ENCODE measurements at regions not wholly inside any gene's neighbourhood (a gene's known extent, or its start where the extent isn't known, plus 50 kb on each side); places are given as distances from the start of the nearest gene placed in this dataset.

- ChIA-PET CTCF (interaction anchor here (0.6 to 4.9 kb wide), 3 partner anchors 9 to 913 kb away, joined by 3 to 60 read pairs (median 22); no protein-coding TSS in a partner anchor), POLR2A (no interaction called here)
- no peak overlapping the region for H3K4me3 ChIP-seq (ENCODE audit: low read depth in 2 of 2, low read length in 1 of 2)
- no peak overlapping the region for H3K9ac ChIP-seq
- no peaks in the 10 kb centered on the region for H3K9me2 ChIP-seq
- no peaks in the 10 kb centered on the region for H3K79me2 ChIP-seq (ENCODE audit: insufficient read depth)
- H3F3A ChIP-seq (replicated peaks; ENCODE audit: insufficient read depth), result no peaks in the 10 kb centered on the region
- H3K4me2 ChIP-seq, result no peak overlapping the region
- WGBS (ENCODE audit: low lambda C conversion rate), result 3% methylated on average over 6 of the region's 6 CpGs
- H3K36me3 ChIP-seq (replicated peaks in 1 of 2; ENCODE audit: control insufficient read depth in 1 of 2, insufficient read depth in 2 of 2, low read length in 1 of 2), result no peaks in the 10 kb centered on the region
- no peaks in the 10 kb centered on the region for H3K4me1 ChIP-seq (ENCODE audit: control insufficient read depth in 1 of 2, insufficient read depth in 2 of 2, low read depth in 1 of 2, low read length in 1 of 2)
- no peaks in the 10 kb centered on the region for H3K27me3 ChIP-seq (ENCODE audit: insufficient read depth)
- no peak overlapping the region for H2AFZ ChIP-seq (ENCODE audit: low read depth)
- no peak for DNase-seq
- H3K9me3 ChIP-seq, result no peaks in the 10 kb centered on the region; the same call in 1 of the 2 replicates
- TF ChIP-seq FOSL2 (IDR thresholded peaks at IDR 0.05; ENCODE audit: borderline replicate concordance, low read depth) (no peak), ZBTB33 (IDR thresholded peaks at IDR 0.05; ENCODE audit: borderline replicate concordance, low read depth) (no peak), POLR2AphosphoS5 (IDR thresholded peaks at IDR 0.05; ENCODE audit: low read depth, low read length) (no peak), NRF1 (IDR thresholded peaks at IDR 0.05; ENCODE audit: low read depth, low read length) (no peak), MXI1 (IDR thresholded peaks at IDR 0.05; ENCODE audit: low read depth, low read length) (no peak), CTCF (IDR thresholded peaks at IDR 0.05) (no peak), CHD2 (IDR thresholded peaks at IDR 0.05; ENCODE audit: low read length, partially characterized antibody) (no peak), PBX3 (IDR thresholded peaks at IDR 0.05) (no peak), TCF12 (IDR thresholded peaks at IDR 0.05) (no peak), USF2 (IDR thresholded peaks at IDR 0.05; ENCODE audit: borderline replicate concordance, low read depth, low read length) (no peak)
- no peaks in the 10 kb centered on the region for H4K20me1 ChIP-seq (ENCODE audit: insufficient read depth)
- H3K27ac ChIP-seq (ENCODE audit: low read depth in 2 of 2, low read length in 1 of 2), result no peak overlapping the region
Observed at GRCh38 chr2:103960951-103961350, 893.0 kb upstream of the POU3F3 start.

- POLR2A ChIA-PET, result no interaction called here
- WGBS (ENCODE audit: low lambda C conversion rate), result 21% methylated on average over 4 of the region's 4 CpGs
Observed at GRCh38 chr2:103961862-103962261, 892.1 kb upstream of the POU3F3 start.

More at GRCh38 chr2:103961862-103962261, 892.1 kb upstream of the POU3F3 start:
- Histone ChIP-seq H2AFZ (ENCODE audit: low read depth) (no peak overlapping the region), H3K27ac (ENCODE audit: low read depth in 2 of 2, low read length in 1 of 2) (no peak overlapping the region), H3F3A (replicated peaks; ENCODE audit: insufficient read depth) (no peaks in the 10 kb centered on the region), H3K4me3 (ENCODE audit: low read depth in 2 of 2, low read length in 1 of 2) (no peak overlapping the region), H3K4me1 (ENCODE audit: control insufficient read depth in 1 of 2, insufficient read depth in 2 of 2, low read depth in 1 of 2, low read length in 1 of 2) (no peaks in the 10 kb centered on the region), H3K9me3 (no peaks in the 10 kb centered on the region; the same call in 1 of the 2 replicates), H3K79me2 (ENCODE audit: insufficient read depth) (no peaks in the 10 kb centered on the region), H3K27me3 (ENCODE audit: insufficient read depth) (no peaks in the 10 kb centered on the region), H3K9ac (no peak overlapping the region), H3K36me3 (replicated peaks in 1 of 2; ENCODE audit: control insufficient read depth in 1 of 2, insufficient read depth in 2 of 2, low read length in 1 of 2) (no peaks in the 10 kb centered on the region), H3K4me2 (no peak overlapping the region), H4K20me1 (ENCODE audit: insufficient read depth) (no peaks in the 10 kb centered on the region), H3K9me2 (no peaks in the 10 kb centered on the region)
- no peak for TF ChIP-seq TEAD4 (IDR thresholded peaks at IDR 0.05; ENCODE audit: borderline replicate concordance, insufficient read depth)
- TF ChIP-seq TCF12 (IDR thresholded peaks at IDR 0.05), result no peak
- TF ChIP-seq REST (IDR thresholded peaks at IDR 0.05; ENCODE audit: low read depth, low read length), result no peak
- no peak for TF ChIP-seq SMC3 (IDR thresholded peaks at IDR 0.05; ENCODE audit: low read depth, low read length)
- no peak for TF ChIP-seq CHD2 (IDR thresholded peaks at IDR 0.05; ENCODE audit: low read length, partially characterized antibody)
- CTCF ChIA-PET, result no interaction called here
- DNase-seq, result no peak
